Lower leg skin (tissue), 4 donors: ENCODE measurements at regions not wholly inside any gene's neighbourhood (a gene's known extent, or its start where the extent isn't known, plus 50 kb on each side); places are given as distances from the start of the nearest gene placed in this dataset.
"Not testable (repeated sequence)": the region's sequence is repeated elsewhere in the genome, so short reads cannot be mapped to it uniquely, and the experiment has no call there.

ENCODE experiments used
- DNase-seq, 2 donors: peaks; one replicate each; pipeline ENCODE4 v3.0.0-alpha.2; 2019; ENCODE audit warnings: low spot score in 2 of 2
- H3K4me3 ChIP-seq: fragments of 200-600 bp; sonication (generic); 2 replicates; pipeline ENCODE4 v1.5.1; 2017; ENCODE audit warnings: mild to moderate bottlenecking, low read depth; ENCODE audit not compliant: poor library complexity, severe bottlenecking
- CTCF ChIP-seq, 3 donors: fragments of 450-650 bp; IDR thresholded peaks; one replicate each; pipeline ENCODE4 v1.5.1; 2016; ENCODE audit warnings: antibody characterized with exemption in 3 of 3, mild to moderate bottlenecking in 3 of 3, moderate library complexity in 2 of 3
- POLR2A ChIP-seq, 2 donors: fragments of 450-650 bp; IDR thresholded peaks; one replicate each; pipeline ENCODE4 v1.6.1; 2016 to 2017; ENCODE audit warnings: antibody characterized with exemption in 2 of 2, mild to moderate bottlenecking in 1 of 2, moderate library complexity in 1 of 2
- WGBS, 2 donors: methylation state at CpG; one replicate each; pipeline ENCODE4 v1.1.5; 2018; 5-methylcytosine and 5-hydroxymethylcytosine counted together
- intact Hi-C: fragments of 100-400 bp; cut with DNase I; formaldehyde crosslinking; loops from one replicate; pipeline ENCODE4 v1.15.0; 2023; ENCODE audit warnings: low total_unique reads

GRCh38 chr2:139574371-139574770, 794.2 kb upstream of the NXPH2 start:
- no peak overlapping the region for H3K4me3 ChIP-seq
- WGBS, 2 donors: 0% methylated on average over 1 of the region's 1 CpG
- no peak for DNase-seq
- TF ChIP-seq CTCF (IDR thresholded peaks at IDR 0.05) (no peak), POLR2A (IDR thresholded peaks at IDR 0.05) (no peak)
- intact Hi-C loops: no loop called here

- TF ChIP-seq CTCF (IDR thresholded peaks at IDR 0.05): no peak
- no peak for TF ChIP-seq POLR2A (IDR thresholded peaks at IDR 0.05)
- H3K4me3 ChIP-seq: no peak overlapping the region
- 93 to 96% methylated on average over 5 of the region's 5 CpGs for WGBS, 2 donors
- no peak for DNase-seq
- intact Hi-C loops: no loop called here
Observed at GRCh38 chr2:139556789-139557188, 776.6 kb upstream of the NXPH2 start.

- no peak overlapping the region for H3K4me3 ChIP-seq
- intact Hi-C loops: no loop called here
- TF ChIP-seq CTCF (IDR thresholded peaks at IDR 0.05): no peak
- no peak for TF ChIP-seq POLR2A (IDR thresholded peaks at IDR 0.05)
- no peak for DNase-seq
Observed at GRCh38 chr2:139550873-139551272, 770.7 kb upstream of the NXPH2 start.

- TF ChIP-seq POLR2A (IDR thresholded peaks at IDR 0.05) (no peak), CTCF (IDR thresholded peaks at IDR 0.05) (no peak)
- WGBS, 2 donors: 0 to 46% methylated on average over 1 of the region's 1 CpG
- intact Hi-C loops: no loop called here
- no peak for DNase-seq
- no peak overlapping the region for H3K4me3 ChIP-seq
Observed at GRCh38 chr2:139550341-139550740, 770.2 kb upstream of the NXPH2 start.

GRCh38 chr2:139544186-139544851, 764.1 kb upstream of the NXPH2 start:
- no peak for TF ChIP-seq POLR2A (IDR thresholded peaks at IDR 0.05)
- TF ChIP-seq CTCF (IDR thresholded peaks at IDR 0.05): no peak
- intact Hi-C loops: no loop called here
- no peak for DNase-seq
- 46 to 55% methylated on average over 3 of the region's 3 CpGs for WGBS, 2 donors
- H3K4me3 ChIP-seq: no peak overlapping the region

GRCh38 chr2:139538332-139539020, 758.3 kb upstream of the NXPH2 start:
- 92 to 96% methylated on average over 21 of the region's 21 CpGs for WGBS, 2 donors
- intact Hi-C loops, H3K4me3 ChIP-seq, DNase-seq: not testable (repeated sequence)
